Right lobe of liver (tissue), 4 donors: ENCODE measurements at regions not wholly inside any gene's neighbourhood (a gene's known extent, or its start where the extent isn't known, plus 50 kb on each side); places are given as distances from the start of the nearest gene placed in this dataset.

Experiments
- POLR2A ChIP-seq: fragments of 450-650 bp; IDR thresholded peaks from one replicate; pipeline ENCODE4 v1.6.1; 2017; ENCODE audit warnings: antibody characterized with exemption, mild to moderate bottlenecking
- TF ChIP-seq, protein P1 (sequence below), 4 donors: fragments of 200-600 bp in 3 of 4; fragments of 450-650 bp in 1 of 4; IDR thresholded peaks; one replicate each; pipeline versions ENCODE4 v1.5.1 to v1.8.0; 2016 to 2022; ENCODE audit warnings: antibody characterized with exemption in 4 of 4, mild to moderate bottlenecking in 2 of 4
- donor health status: DM: no; HTN: no; CAD: no.
- donor health status: DM: no; HTN: no; CAD: no.
- donor health status: DM: no; HTN: yes; CAD: no.

- no peak for TF ChIP-seq POLR2A
- TF ChIP-seq, protein P1, sequence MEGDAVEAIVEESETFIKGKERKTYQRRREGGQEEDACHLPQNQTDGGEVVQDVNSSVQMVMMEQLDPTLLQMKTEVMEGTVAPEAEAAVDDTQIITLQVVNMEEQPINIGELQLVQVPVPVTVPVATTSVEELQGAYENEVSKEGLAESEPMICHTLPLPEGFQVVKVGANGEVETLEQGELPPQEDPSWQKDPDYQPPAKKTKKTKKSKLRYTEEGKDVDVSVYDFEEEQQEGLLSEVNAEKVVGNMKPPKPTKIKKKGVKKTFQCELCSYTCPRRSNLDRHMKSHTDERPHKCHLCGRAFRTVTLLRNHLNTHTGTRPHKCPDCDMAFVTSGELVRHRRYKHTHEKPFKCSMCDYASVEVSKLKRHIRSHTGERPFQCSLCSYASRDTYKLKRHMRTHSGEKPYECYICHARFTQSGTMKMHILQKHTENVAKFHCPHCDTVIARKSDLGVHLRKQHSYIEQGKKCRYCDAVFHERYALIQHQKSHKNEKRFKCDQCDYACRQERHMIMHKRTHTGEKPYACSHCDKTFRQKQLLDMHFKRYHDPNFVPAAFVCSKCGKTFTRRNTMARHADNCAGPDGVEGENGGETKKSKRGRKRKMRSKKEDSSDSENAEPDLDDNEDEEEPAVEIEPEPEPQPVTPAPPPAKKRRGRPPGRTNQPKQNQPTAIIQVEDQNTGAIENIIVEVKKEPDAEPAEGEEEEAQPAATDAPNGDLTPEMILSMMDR (IDR thresholded peaks at IDR 0.05) = no peak
Observed at GRCh38 chr2:176747928-176748327, 464.7 kb upstream of the HNRNPA3 start.
